Astrocyte (in vitro differentiated cells and primary cell): ENCODE measurements at regions not wholly inside any gene's neighbourhood (a gene's known extent, or its start where the extent isn't known, plus 50 kb on each side); places are given as distances from the start of the nearest gene placed in this dataset.

Source experiments
- DNase-seq: peaks from one replicate; pipeline ENCODE4 v3.0.0-alpha.2; 2010; ENCODE audit warnings: low read depth
- FAIRE-seq: peaks from 2 replicates; lab custom pipeline; 2011; peaks lifted over from hg19 to GRCh38; lab: Jason Lieb, UNC
- H2AFZ ChIP-seq: 2 replicates; pipeline ENCODE4 v1.6.0; 2012; ENCODE audit warnings: low read depth, low read length, inconsistent platforms
- H3K27ac ChIP-seq: 2 replicates; pipeline ENCODE4 v1.5.1; 2011; ENCODE audit warnings: low read depth, low read length, inconsistent platforms
- H3K27me3 ChIP-seq: 2 replicates; pipeline ENCODE4 v1.6.0; 2011; ENCODE audit warnings: low read length, inconsistent platforms; ENCODE audit not compliant: insufficient read depth
- H3K36me3 ChIP-seq: 2 replicates; pipeline ENCODE4 v1.5.1; 2011; ENCODE audit warnings: low read length, inconsistent platforms; ENCODE audit not compliant: insufficient read depth
- H3K4me1 ChIP-seq: 2 replicates; pipeline ENCODE4 v1.5.1; 2011; ENCODE audit warnings: low read length, inconsistent platforms; ENCODE audit not compliant: insufficient read depth
- H3K4me2 ChIP-seq: 2 replicates; pipeline ENCODE4 v1.6.0; 2012; ENCODE audit warnings: low read length, inconsistent platforms
- H3K4me3 ChIP-seq: 2 replicates; pipeline ENCODE4 v1.5.1; 2011; ENCODE audit warnings: low read depth, mild to moderate bottlenecking, low read length, inconsistent platforms; ENCODE audit not compliant: insufficient read depth
- H3K79me2 ChIP-seq: 2 replicates; pipeline ENCODE4 v1.6.0; 2012; ENCODE audit warnings: mild to moderate bottlenecking, low read length, inconsistent platforms; ENCODE audit not compliant: insufficient read depth
- H3K9ac ChIP-seq: 2 replicates; pipeline ENCODE4 v1.6.0; 2012; ENCODE audit warnings: mild to moderate bottlenecking, low read length, inconsistent platforms
- H3K9me3 ChIP-seq: 2 replicates; pipeline ENCODE4 v1.5.1; 2012; ENCODE audit warnings: low read depth, mild to moderate bottlenecking, low read length, inconsistent platforms; ENCODE audit not compliant: insufficient read depth
- H4K20me1 ChIP-seq: 2 replicates; pipeline ENCODE4 v1.6.0; 2012; ENCODE audit warnings: low read length, inconsistent platforms; ENCODE audit not compliant: insufficient read depth
- H3K27ac Mint-ChIP-seq: one replicate; pipeline ENCODE4 v1.8.0; 2021; ENCODE audit warnings: mild to moderate bottlenecking, mixed read lengths; ENCODE audit not compliant: unreplicated experiment
- H3K27me3 Mint-ChIP-seq: one replicate; pipeline ENCODE4 v1.8.0; 2021; ENCODE audit warnings: low read depth, mixed read lengths; ENCODE audit not compliant: unreplicated experiment
- H3K36me3 Mint-ChIP-seq: one replicate; pipeline ENCODE4 v1.8.0; 2021; ENCODE audit warnings: low read depth, mixed read lengths; ENCODE audit not compliant: unreplicated experiment
- H3K4me1 Mint-ChIP-seq: one replicate; pipeline ENCODE4 v1.8.0; 2021; ENCODE audit warnings: low read depth, mixed read lengths; ENCODE audit not compliant: unreplicated experiment
- H3K4me3 Mint-ChIP-seq: one replicate; pipeline ENCODE4 v1.8.0; 2021; ENCODE audit warnings: mild to moderate bottlenecking, moderate library complexity, mixed read lengths; ENCODE audit not compliant: unreplicated experiment
- H3K9me3 Mint-ChIP-seq: one replicate; pipeline ENCODE4 v1.8.0; 2021; ENCODE audit warnings: mild to moderate bottlenecking, mixed read lengths; ENCODE audit not compliant: unreplicated experiment
- EZH2 ChIP-seq: IDR thresholded peaks from 2 replicates; pipeline ENCODE4 v1.6.1; 2012; ENCODE audit warnings: mild to moderate bottlenecking, low read length, inconsistent platforms; ENCODE audit not compliant: insufficient read depth
- TF ChIP-seq, protein P1 (sequence below): IDR thresholded peaks from 2 replicates; pipeline ENCODE4 v1.5.1; 2011; ENCODE audit warnings: low read depth, mild to moderate bottlenecking, inconsistent platforms, low read length, moderate library complexity; ENCODE audit not compliant: insufficient read depth

DNA sequence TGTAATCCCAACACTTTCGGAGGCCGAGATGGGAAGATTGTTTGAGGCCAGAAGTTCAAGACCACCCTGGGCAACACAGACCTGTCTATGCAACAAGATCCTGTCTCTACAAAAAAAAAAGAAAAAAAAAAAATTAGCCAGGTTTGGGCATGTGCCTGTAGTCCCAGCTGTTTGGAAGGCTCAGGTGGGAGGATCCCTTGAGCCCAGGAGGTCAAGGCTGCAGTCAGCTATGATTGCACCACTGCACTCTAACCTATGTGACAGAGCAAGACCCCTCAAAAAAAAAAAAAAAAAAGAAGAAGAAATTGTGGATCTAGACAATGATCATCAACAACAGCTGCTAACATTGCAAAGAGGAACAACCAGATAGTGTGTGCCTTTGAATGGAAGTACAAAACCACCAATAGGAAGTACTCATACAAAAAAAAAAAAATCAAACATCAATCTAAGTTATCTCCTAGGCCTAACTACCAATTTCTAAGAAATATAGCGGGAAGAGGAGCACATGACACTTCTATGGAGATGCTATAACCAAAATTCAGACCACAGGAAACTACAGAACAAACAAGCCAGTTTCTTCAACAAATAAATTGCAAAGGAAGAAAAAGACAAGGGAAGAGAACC is 258.7 kb downstream of the MRTFB start:
- no peaks in the 10 kb centered on the region for H3K27me3 ChIP-seq
- Mint-ChIP-seq H3K9me3 (no peaks in the 10 kb centered on the region), H3K4me3 (no peak overlapping the region), H3K36me3 (peaks cover 10% of the 10 kb centered on the region), H3K27ac (no peak overlapping the region), H3K4me1 (peaks cover 2% of the 10 kb centered on the region), H3K27me3 (no peaks in the 10 kb centered on the region)
- no peak overlapping the region for H2AFZ ChIP-seq
- H3K4me3 ChIP-seq: no peak overlapping the region
- H3K9ac ChIP-seq: no peak overlapping the region
- H3K4me2 ChIP-seq: no peak overlapping the region
- no peak for TF ChIP-seq EZH2
- TF ChIP-seq, protein P1, sequence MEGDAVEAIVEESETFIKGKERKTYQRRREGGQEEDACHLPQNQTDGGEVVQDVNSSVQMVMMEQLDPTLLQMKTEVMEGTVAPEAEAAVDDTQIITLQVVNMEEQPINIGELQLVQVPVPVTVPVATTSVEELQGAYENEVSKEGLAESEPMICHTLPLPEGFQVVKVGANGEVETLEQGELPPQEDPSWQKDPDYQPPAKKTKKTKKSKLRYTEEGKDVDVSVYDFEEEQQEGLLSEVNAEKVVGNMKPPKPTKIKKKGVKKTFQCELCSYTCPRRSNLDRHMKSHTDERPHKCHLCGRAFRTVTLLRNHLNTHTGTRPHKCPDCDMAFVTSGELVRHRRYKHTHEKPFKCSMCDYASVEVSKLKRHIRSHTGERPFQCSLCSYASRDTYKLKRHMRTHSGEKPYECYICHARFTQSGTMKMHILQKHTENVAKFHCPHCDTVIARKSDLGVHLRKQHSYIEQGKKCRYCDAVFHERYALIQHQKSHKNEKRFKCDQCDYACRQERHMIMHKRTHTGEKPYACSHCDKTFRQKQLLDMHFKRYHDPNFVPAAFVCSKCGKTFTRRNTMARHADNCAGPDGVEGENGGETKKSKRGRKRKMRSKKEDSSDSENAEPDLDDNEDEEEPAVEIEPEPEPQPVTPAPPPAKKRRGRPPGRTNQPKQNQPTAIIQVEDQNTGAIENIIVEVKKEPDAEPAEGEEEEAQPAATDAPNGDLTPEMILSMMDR: no peak
- no peaks in the 10 kb centered on the region for H3K4me1 ChIP-seq
- DNase-seq (no peak), FAIRE-seq (no peak)
- peaks cover 12% of the 10 kb centered on the region for H4K20me1 ChIP-seq
- no peak overlapping the region for H3K27ac ChIP-seq
- H3K9me3 ChIP-seq: no peaks in the 10 kb centered on the region
- no peaks in the 10 kb centered on the region for H3K79me2 ChIP-seq
- H3K36me3 ChIP-seq: no peaks in the 10 kb centered on the region

DNA sequence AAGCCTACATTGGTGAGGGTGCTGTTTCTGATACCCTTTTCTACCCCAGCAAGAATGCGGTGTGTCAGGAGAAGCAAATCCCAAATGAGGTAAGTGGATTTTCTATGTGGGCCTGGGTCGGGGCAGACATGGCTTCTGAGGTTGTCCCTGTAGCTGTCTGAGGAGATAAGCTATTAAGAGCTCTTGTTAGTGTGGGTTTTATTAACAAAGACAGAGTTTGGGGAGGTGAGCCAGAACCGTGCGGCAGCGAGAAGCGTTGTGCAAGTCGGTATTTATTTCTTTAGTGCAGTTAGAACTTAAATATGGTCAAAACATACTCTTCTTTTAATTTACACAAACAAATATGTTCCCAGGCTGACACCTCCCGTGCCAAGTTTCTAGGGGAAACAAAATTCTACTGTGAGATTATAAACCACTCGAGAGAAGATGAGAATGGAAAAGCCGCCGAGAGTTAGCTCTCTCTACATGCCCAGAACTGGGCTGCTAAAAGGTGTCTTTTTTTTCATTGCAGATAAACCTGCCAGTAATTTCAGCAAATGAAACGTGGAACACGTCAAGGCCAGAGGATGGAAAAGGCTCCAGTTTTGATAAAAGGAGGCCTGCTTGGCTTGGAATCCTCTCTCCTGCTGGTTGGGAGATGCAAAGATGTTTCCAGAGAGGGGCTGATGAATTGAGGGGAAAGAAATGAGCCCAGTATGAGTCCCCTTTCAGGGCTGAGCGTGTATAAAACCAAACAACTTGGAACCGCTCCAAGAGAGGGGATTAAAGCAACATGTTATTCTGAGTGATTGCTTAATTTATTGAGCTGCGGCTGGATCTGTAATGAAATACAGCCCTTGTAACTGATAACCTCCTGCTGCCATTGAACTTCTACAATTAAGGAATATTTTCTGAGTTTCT is 254.6 kb downstream of the MRTFB start:
- no peak for FAIRE-seq
- H3K79me2 ChIP-seq: peaks cover 10% of the 10 kb centered on the region

More for the DNA sequence above, 254.6 kb downstream of the MRTFB start:
- Histone ChIP-seq H3K9ac (no peak overlapping the region), H3K9me3 (no peaks in the 10 kb centered on the region), H3K4me2 (no peak overlapping the region), H3K27me3 (no peaks in the 10 kb centered on the region), H2AFZ (no peak overlapping the region), H3K4me3 (no peak overlapping the region), H3K27ac (no peak overlapping the region), H3K36me3 (no peaks in the 10 kb centered on the region), H4K20me1 (peaks cover 44% of the 10 kb centered on the region), H3K4me1 (no peaks in the 10 kb centered on the region)
- H3K27me3 Mint-ChIP-seq: no peaks in the 10 kb centered on the region
- H3K4me3 Mint-ChIP-seq: no peak overlapping the region
- peaks cover 20% of the 10 kb centered on the region for H3K36me3 Mint-ChIP-seq
- peak overlapping the region; percentile 58 for H3K27ac Mint-ChIP-seq
- TF ChIP-seq, protein P1: no peak
- TF ChIP-seq EZH2: no peak
- no peaks in the 10 kb centered on the region for H3K9me3 Mint-ChIP-seq
- H3K4me1 Mint-ChIP-seq: peaks cover 2% of the 10 kb centered on the region
- no peak for DNase-seq
